Effector CD8-positive, alpha-beta T cell (primary cell): ENCODE measurements at regions not wholly inside any gene's neighbourhood (a gene's known extent, or its start where the extent isn't known, plus 50 kb on each side); places are given as distances from the start of the nearest gene placed in this dataset.

ENCODE experiments used
- DNase-seq: peaks from one replicate; lab custom pipeline; 2025; lab: John Stamatoyannopoulos, UW

- no peak for DNase-seq
Measured at GRCh38 chr1:226816576-226816975, 53.8 kb upstream of the PSEN2 start.

- DNase-seq: no peak
Measured at GRCh38 chr1:226814751-226815537, 55.5 kb upstream of the PSEN2 start.

- DNase-seq: no peak
Measured at GRCh38 chr1:226813671-226814591, 56.5 kb upstream of the PSEN2 start.

GRCh38 chr1:226810681-226811080 is 59.7 kb upstream of the PSEN2 start:
- no peak for DNase-seq

GRCh38 chr1:226809785-226810571 is 60.4 kb upstream of the PSEN2 start:
- DNase-seq: no peak

- no peak for DNase-seq
Measured at GRCh38 chr1:226808501-226808900, 61.9 kb upstream of the PSEN2 start.

GRCh38 chr1:226806988-226807387 is 63.4 kb upstream of the PSEN2 start:
- DNase-seq: no peak

GRCh38 chr1:226804907-226805759 is 65.3 kb upstream of the PSEN2 start:
- DNase-seq: no peak

GRCh38 chr1:226800763-226801380 is 61.8 kb upstream of the ITPKB start:
- DNase-seq: no peak

- DNase-seq: no peak
Measured at GRCh38 chr1:226799634-226800281, 60.7 kb upstream of the ITPKB start.

GRCh38 chr1:226798427-226799411 is 59.6 kb upstream of the ITPKB start:
- DNase-seq: peak; percentile 22

- DNase-seq: no peak
Measured at GRCh38 chr1:226797151-226797550, 58.1 kb upstream of the ITPKB start.

- DNase-seq: no peak
Measured at GRCh38 chr1:226793620-226794276, 54.7 kb upstream of the ITPKB start.

GRCh38 chr1:226792368-226792767 is 53.3 kb upstream of the ITPKB start:
- DNase-seq: no peak

- no peak for DNase-seq
Measured at GRCh38 chr1:226790545-226791181, 51.6 kb upstream of the ITPKB start.

- DNase-seq: no peak
Measured at GRCh38 chr1:226788965-226789364, 49.9 kb upstream of the ITPKB start.
